ENCODE measurements at regions not wholly inside any gene's neighbourhood (a gene's known extent, or its start where the extent isn't known, plus 50 kb on each side); places are given as distances from the start of the nearest gene placed in this dataset.

GRCh38 chr5:161084115-161084514, 232.1 kb upstream of the ATP10B start:
- no peak for DNase-seq
- Histone ChIP-seq H3K4me1 (no peaks in the 10 kb centered on the region), H3K9me3 (no peaks in the 10 kb centered on the region), H3K4me3 (no peak overlapping the region), H3K27me3 (no peaks in the 10 kb centered on the region), H3K27ac (no peak overlapping the region), H3K36me3 (no peaks in the 10 kb centered on the region)
- TF ChIP-seq CTCF (IDR thresholded peaks at IDR 0.05) (no peak), POLR2A (IDR thresholded peaks at IDR 0.05) (no peak)

GRCh38 chr5:161078793-161079192, 226.8 kb upstream of the ATP10B start:
- no peak overlapping the region for H3K4me3 ChIP-seq
- TF ChIP-seq POLR2A (IDR thresholded peaks at IDR 0.05) (no peak), CTCF (IDR thresholded peaks at IDR 0.05) (no peak)
- no peaks in the 10 kb centered on the region for H3K36me3 ChIP-seq
- no peaks in the 10 kb centered on the region for H3K9me3 ChIP-seq
- H3K27ac ChIP-seq: no peak overlapping the region
- H3K4me1 ChIP-seq: no peaks in the 10 kb centered on the region
- DNase-seq: no peak
- H3K27me3 ChIP-seq: no peaks in the 10 kb centered on the region

GRCh38 chr5:161077936-161078545, 226.0 kb upstream of the ATP10B start:
- no peak overlapping the region for H3K4me3 ChIP-seq
- DNase-seq: no peak
- H3K27ac ChIP-seq: no peak overlapping the region

GRCh38 chr5:161077496-161077895, 225.5 kb upstream of the ATP10B start:
- Histone ChIP-seq H3K36me3 (no peaks in the 10 kb centered on the region), H3K27ac (no peak overlapping the region), H3K4me1 (no peaks in the 10 kb centered on the region), H3K9me3 (no peaks in the 10 kb centered on the region), H3K27me3 (no peaks in the 10 kb centered on the region), H3K4me3 (no peak overlapping the region)
- TF ChIP-seq CTCF (IDR thresholded peaks at IDR 0.05) (no peak), POLR2A (IDR thresholded peaks at IDR 0.05) (no peak)
- no peak for DNase-seq

More at GRCh38 chr5:161077936-161078545, 226.0 kb upstream of the ATP10B start:
- Histone ChIP-seq H3K27me3 (no peaks in the 10 kb centered on the region), H3K9me3 (no peaks in the 10 kb centered on the region), H3K4me1 (no peaks in the 10 kb centered on the region), H3K36me3 (no peaks in the 10 kb centered on the region)
- TF ChIP-seq CTCF (IDR thresholded peaks at IDR 0.05): no peak
- TF ChIP-seq POLR2A (IDR thresholded peaks at IDR 0.05): no peak

GRCh38 chr5:161064781-161065180, 212.8 kb upstream of the ATP10B start:
- Histone ChIP-seq H3K4me3 (no peak overlapping the region), H3K27me3 (no peaks in the 10 kb centered on the region), H3K9me3 (no peaks in the 10 kb centered on the region), H3K27ac (no peak overlapping the region), H3K4me1 (no peaks in the 10 kb centered on the region), H3K36me3 (no peaks in the 10 kb centered on the region)
- no peak for DNase-seq
- TF ChIP-seq POLR2A (IDR thresholded peaks at IDR 0.05): no peak
- no peak for TF ChIP-seq CTCF (IDR thresholded peaks at IDR 0.05)

GRCh38 chr5:161064297-161064696, 212.3 kb upstream of the ATP10B start:
- Histone ChIP-seq H3K9me3 (no peaks in the 10 kb centered on the region), H3K27me3 (no peaks in the 10 kb centered on the region), H3K27ac (no peak overlapping the region), H3K36me3 (no peaks in the 10 kb centered on the region), H3K4me1 (no peaks in the 10 kb centered on the region), H3K4me3 (no peak overlapping the region)
- TF ChIP-seq POLR2A (IDR thresholded peaks at IDR 0.05): no peak
- TF ChIP-seq CTCF (IDR thresholded peaks at IDR 0.05): no peak
- no peak for DNase-seq
